Spleen (tissue), 7 donors: ENCODE measurements at regions not wholly inside any gene's neighbourhood (a gene's known extent, or its start where the extent isn't known, plus 50 kb on each side); places are given as distances from the start of the nearest gene placed in this dataset.

Experiments
- POLR2AphosphoS5 ChIP-seq, 3 donors: sonication (generic); formaldehyde crosslinking; IDR thresholded peaks; one replicate each; pipeline ENCODE4 v1.5.1; 2017; ENCODE audit warnings: antibody characterized with exemption in 3 of 3
- TF ChIP-seq, protein P1 (sequence below), 11 experiments: fragments of 200-600 bp in 7 of 11; fragments of 450-650 bp in 4 of 11; sonication (generic) in 4 of 11; IDR thresholded peaks in 8 of 11; conservative IDR thresholded peaks in 3 of 11; 1 replicate in 7 of 11; 2 replicates in 4 of 11; pipeline versions ENCODE4 v1.4.0 to v1.8.0; 2016 to 2021; ENCODE audit warnings: antibody characterized with exemption in 11 of 11, inconsistent platforms in 4 of 11, mild to moderate bottlenecking in 1 of 11
- donor health status: DM: no; HTN: no; CAD: no; lungs with moderate emphysema.
- donor health status: DM: no; HTN: no; CAD: no.
- donor health status: DM: no; HTN: no; CAD: no.

DNA sequence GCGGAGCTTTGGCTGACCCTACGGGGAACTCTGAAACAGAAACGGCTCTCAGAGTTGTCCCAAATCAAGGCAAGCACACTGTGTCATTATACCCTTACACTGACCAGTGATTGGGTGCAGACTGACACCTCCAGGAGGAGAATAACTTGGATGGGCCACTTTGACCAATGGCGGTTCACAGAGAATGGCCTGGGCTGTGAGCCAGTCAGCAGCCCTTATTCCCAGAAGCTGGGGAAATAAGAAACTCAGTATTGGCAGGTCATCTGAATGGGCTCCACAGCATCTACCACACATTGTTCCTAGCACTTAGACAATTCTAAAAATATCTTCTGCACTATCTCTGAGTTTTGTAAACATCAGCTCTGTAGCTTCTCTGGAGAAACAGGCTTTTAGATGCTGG is 265.2 kb downstream of the ADGRL2 start:
- TF ChIP-seq, protein P1, sequence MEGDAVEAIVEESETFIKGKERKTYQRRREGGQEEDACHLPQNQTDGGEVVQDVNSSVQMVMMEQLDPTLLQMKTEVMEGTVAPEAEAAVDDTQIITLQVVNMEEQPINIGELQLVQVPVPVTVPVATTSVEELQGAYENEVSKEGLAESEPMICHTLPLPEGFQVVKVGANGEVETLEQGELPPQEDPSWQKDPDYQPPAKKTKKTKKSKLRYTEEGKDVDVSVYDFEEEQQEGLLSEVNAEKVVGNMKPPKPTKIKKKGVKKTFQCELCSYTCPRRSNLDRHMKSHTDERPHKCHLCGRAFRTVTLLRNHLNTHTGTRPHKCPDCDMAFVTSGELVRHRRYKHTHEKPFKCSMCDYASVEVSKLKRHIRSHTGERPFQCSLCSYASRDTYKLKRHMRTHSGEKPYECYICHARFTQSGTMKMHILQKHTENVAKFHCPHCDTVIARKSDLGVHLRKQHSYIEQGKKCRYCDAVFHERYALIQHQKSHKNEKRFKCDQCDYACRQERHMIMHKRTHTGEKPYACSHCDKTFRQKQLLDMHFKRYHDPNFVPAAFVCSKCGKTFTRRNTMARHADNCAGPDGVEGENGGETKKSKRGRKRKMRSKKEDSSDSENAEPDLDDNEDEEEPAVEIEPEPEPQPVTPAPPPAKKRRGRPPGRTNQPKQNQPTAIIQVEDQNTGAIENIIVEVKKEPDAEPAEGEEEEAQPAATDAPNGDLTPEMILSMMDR (IDR thresholded peaks at IDR 0.05 in 8 of 11, conservative IDR thresholded peaks at IDR 0.05 in 3 of 11), result no peak
- TF ChIP-seq POLR2AphosphoS5 (IDR thresholded peaks at IDR 0.05), result no peak
